NB4 (cell line): ENCODE measurements at regions not wholly inside any gene's neighbourhood (a gene's known extent, or its start where the extent isn't known, plus 50 kb on each side); places are given as distances from the start of the nearest gene placed in this dataset.
"Not testable (repeated sequence)": the region's sequence is repeated elsewhere in the genome, so short reads cannot be mapped to it uniquely, and the experiment has no call there.

Experiments
- MYC ChIP-seq: IDR thresholded peaks from 2 replicates; pipeline ENCODE4 v1.6.1; 2011; ENCODE audit warnings: low read depth, low read length
- POLR2A ChIP-seq: IDR thresholded peaks from 2 replicates; pipeline ENCODE4 v1.6.1; 2011; ENCODE audit warnings: mild to moderate bottlenecking; ENCODE audit not compliant: insufficient read length; ENCODE audit errors: extremely low read depth
- TF ChIP-seq, protein P1 (sequence below): IDR thresholded peaks from one replicate; pipeline ENCODE4 v1.5.1; 2012; ENCODE audit warnings: low read depth, low read length
- TF ChIP-seq, protein P2 (sequence below): IDR thresholded peaks from 2 replicates; pipeline ENCODE4 v1.6.1; 2011; ENCODE audit warnings: low read depth, low read length

DNA sequence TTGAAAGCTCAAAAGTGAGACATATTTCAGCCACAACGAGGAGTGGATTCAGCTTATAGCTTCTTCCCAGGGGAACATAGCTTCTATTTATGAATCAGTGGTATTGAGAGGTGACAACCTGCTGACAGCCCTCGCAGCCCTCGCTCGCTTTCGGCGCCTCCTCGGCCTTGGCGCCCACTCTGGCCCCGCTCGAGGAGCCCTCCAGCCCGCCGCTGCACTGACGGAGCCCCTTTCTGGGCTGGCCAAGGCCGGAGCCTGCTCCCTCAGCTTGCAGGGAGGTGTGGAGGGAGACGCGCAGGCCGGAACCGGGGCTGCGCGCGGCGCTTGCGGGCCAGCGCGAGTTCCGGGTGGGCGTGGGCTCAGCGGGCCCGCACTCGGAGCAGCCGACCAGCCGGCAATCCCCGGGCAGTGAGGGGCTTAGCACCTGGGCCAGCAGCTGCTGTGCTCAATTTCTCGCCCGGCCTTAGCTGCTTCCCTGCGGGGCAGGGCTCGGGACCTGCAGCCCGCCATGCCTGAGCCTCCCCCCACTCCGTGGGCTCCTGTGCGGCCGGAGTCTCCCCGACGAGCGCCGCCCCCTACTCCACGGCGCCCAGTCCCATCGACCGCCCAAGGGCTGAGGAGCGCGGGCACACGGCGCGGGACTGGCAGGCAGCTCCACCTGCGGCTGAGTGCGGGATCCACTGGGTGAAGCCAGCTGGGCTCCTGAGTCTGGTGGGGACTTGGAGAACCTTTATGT is 207.9 kb upstream of the RFX3 start:
- TF ChIP-seq, protein P1, sequence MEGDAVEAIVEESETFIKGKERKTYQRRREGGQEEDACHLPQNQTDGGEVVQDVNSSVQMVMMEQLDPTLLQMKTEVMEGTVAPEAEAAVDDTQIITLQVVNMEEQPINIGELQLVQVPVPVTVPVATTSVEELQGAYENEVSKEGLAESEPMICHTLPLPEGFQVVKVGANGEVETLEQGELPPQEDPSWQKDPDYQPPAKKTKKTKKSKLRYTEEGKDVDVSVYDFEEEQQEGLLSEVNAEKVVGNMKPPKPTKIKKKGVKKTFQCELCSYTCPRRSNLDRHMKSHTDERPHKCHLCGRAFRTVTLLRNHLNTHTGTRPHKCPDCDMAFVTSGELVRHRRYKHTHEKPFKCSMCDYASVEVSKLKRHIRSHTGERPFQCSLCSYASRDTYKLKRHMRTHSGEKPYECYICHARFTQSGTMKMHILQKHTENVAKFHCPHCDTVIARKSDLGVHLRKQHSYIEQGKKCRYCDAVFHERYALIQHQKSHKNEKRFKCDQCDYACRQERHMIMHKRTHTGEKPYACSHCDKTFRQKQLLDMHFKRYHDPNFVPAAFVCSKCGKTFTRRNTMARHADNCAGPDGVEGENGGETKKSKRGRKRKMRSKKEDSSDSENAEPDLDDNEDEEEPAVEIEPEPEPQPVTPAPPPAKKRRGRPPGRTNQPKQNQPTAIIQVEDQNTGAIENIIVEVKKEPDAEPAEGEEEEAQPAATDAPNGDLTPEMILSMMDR = not testable (repeated sequence)
- not testable (repeated sequence) for TF ChIP-seq POLR2A, MYC
- TF ChIP-seq, protein P2, sequence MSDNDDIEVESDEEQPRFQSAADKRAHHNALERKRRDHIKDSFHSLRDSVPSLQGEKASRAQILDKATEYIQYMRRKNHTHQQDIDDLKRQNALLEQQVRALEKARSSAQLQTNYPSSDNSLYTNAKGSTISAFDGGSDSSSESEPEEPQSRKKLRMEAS = not testable (repeated sequence)
